ENCODE measurements at regions not wholly inside any gene's neighbourhood (a gene's known extent, or its start where the extent isn't known, plus 50 kb on each side); places are given as distances from the start of the nearest gene placed in this dataset.

- TF ChIP-seq CTCF (IDR thresholded peaks at IDR 0.05) (no peak), POLR2A (IDR thresholded peaks at IDR 0.05) (no peak)
Measured at GRCh38 chr11:26065944-26066343, 266.0 kb upstream of the ANO3 start.
